ENCODE measurements at regions not wholly inside any gene's neighbourhood (a gene's known extent, or its start where the extent isn't known, plus 50 kb on each side); places are given as distances from the start of the nearest gene placed in this dataset.

- DNase-seq (ENCODE audit: low spot score), result no peak
- TF ChIP-seq CTCF (IDR thresholded peaks at IDR 0.05; ENCODE audit: extremely low read depth, missing control alignments), result no peak
Observed at GRCh38 chr19:30672926-30673325, 300.7 kb downstream of the ZNF536 start.

- DNase-seq (ENCODE audit: low spot score), result no peak
- no peak for TF ChIP-seq CTCF (IDR thresholded peaks at IDR 0.05; ENCODE audit: extremely low read depth, missing control alignments)
Observed at GRCh38 chr19:30671622-30672051, 299.5 kb downstream of the ZNF536 start.

- no peak for DNase-seq (ENCODE audit: low spot score)
- TF ChIP-seq CTCF (IDR thresholded peaks at IDR 0.05; ENCODE audit: extremely low read depth, missing control alignments), result no peak
Observed at GRCh38 chr19:30671367-30671619, 299.1 kb downstream of the ZNF536 start.

- no peak for DNase-seq (ENCODE audit: low spot score)
- no peak for TF ChIP-seq CTCF (IDR thresholded peaks at IDR 0.05; ENCODE audit: extremely low read depth, missing control alignments)
Observed at GRCh38 chr19:30670562-30671366, 298.6 kb downstream of the ZNF536 start.

- no peak for TF ChIP-seq CTCF (IDR thresholded peaks at IDR 0.05; ENCODE audit: extremely low read depth, missing control alignments)
- DNase-seq (ENCODE audit: low spot score), result no peak
Observed at GRCh38 chr19:30670011-30670329, 297.8 kb downstream of the ZNF536 start.

GRCh38 chr19:30669329-30670010 is 297.3 kb downstream of the ZNF536 start:
- DNase-seq (ENCODE audit: low spot score), result peak; percentile 52

More at GRCh38 chr19:30669329-30670010, 297.3 kb downstream of the ZNF536 start:
- peak; percentile 59 for TF ChIP-seq CTCF (IDR thresholded peaks at IDR 0.05; ENCODE audit: extremely low read depth, missing control alignments)
